ENCODE measurements at regions not wholly inside any gene's neighbourhood (a gene's known extent, or its start where the extent isn't known, plus 50 kb on each side); places are given as distances from the start of the nearest gene placed in this dataset.
A peak's percentile ranks its signal among the peaks of the same experiment; 100 is the strongest.
"Not testable (repeated sequence)": the region's sequence is repeated elsewhere in the genome, so short reads cannot be mapped to it uniquely, and the experiment has no call there.

DNA sequence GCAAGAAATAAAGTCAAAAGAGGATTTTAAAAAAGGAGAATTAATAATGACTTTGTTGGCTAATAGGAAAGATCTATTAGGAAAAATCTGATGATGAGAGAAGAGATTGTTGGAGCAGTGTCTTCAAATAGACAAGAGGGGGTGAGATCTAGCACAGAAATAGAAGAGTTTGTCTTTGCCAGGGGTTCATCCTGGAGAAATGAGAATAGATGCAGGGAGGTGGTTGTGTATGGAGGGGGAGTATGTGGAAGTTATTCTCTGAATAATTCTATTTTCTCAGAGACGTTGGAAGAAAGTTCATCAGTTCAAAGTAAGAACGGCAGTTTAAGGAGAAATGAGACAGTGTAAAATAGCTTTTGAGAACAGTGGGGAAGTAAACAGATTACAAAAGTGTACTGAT, 161.3 kb downstream of the TM2D1 start:
- peaks cover 11% of the 10 kb centered on the region for H3K9me3 Mint-ChIP-seq
- H3K4me3 Mint-ChIP-seq, result no peak overlapping the region
- TF ChIP-seq, protein P1, sequence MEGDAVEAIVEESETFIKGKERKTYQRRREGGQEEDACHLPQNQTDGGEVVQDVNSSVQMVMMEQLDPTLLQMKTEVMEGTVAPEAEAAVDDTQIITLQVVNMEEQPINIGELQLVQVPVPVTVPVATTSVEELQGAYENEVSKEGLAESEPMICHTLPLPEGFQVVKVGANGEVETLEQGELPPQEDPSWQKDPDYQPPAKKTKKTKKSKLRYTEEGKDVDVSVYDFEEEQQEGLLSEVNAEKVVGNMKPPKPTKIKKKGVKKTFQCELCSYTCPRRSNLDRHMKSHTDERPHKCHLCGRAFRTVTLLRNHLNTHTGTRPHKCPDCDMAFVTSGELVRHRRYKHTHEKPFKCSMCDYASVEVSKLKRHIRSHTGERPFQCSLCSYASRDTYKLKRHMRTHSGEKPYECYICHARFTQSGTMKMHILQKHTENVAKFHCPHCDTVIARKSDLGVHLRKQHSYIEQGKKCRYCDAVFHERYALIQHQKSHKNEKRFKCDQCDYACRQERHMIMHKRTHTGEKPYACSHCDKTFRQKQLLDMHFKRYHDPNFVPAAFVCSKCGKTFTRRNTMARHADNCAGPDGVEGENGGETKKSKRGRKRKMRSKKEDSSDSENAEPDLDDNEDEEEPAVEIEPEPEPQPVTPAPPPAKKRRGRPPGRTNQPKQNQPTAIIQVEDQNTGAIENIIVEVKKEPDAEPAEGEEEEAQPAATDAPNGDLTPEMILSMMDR (IDR thresholded peaks at IDR 0.05; ENCODE audit: unreplicated experiment in 3 of 3), result no peak
- no peaks in the 10 kb centered on the region for H3K27me3 Mint-ChIP-seq (ENCODE audit: low read depth)
- no peak overlapping the region for H3K27ac Mint-ChIP-seq
- H3K36me3 Mint-ChIP-seq (ENCODE audit: low read depth), result no peaks in the 10 kb centered on the region
- no peaks in the 10 kb centered on the region for H3K4me1 Mint-ChIP-seq

DNA sequence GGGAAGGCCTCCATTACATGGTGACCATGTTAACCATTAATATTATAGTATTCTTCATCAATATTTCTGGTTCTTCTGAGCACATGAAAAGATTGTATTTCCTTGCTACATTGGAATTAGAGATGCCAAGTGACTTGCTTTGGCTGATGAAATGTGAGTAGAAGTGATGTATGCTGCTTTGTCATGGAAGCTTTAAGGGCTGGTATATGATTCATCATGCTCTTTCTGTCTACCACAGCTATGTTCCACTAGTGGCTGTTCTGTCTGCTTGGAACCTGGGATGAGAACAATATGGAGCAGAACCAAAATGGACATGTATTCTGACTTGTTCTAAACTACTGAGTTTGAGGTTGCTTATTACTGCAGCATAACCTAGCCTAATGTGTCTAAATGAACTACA, 163.3 kb downstream of the TM2D1 start:
- TF ChIP-seq, protein P1 (IDR thresholded peaks at IDR 0.05; ENCODE audit: unreplicated experiment in 3 of 3), result no peak
- Mint-ChIP-seq H3K36me3 (ENCODE audit: low read depth) (no peaks in the 10 kb centered on the region), H3K27me3 (ENCODE audit: low read depth) (no peaks in the 10 kb centered on the region), H3K27ac (no peak overlapping the region), H3K4me3 (no peak overlapping the region), H3K9me3 (peaks cover 14% of the 10 kb centered on the region), H3K4me1 (no peaks in the 10 kb centered on the region)

DNA sequence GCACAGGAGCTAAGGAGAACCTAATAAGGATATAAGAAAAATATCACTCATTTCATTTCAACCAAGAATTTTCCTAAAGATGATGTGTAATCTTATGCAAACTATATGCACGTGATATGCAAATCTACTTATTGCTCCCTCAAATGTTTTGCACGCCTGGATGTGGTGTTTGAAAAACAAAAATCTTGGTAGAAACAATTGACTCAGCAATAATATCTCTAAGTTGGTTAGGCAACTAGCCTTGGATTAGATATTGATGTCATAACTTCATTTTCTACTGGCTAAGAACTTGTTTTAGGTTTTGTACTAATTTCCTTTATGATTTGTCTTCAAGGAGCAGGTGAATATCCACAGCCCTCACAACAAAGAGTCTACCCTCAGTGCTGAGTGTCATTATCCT, 164.6 kb downstream of the TM2D1 start:
- Mint-ChIP-seq H3K27me3 (ENCODE audit: low read depth) (no peaks in the 10 kb centered on the region), H3K36me3 (ENCODE audit: low read depth) (no peaks in the 10 kb centered on the region), H3K4me1 (no peaks in the 10 kb centered on the region), H3K27ac (no peak overlapping the region), H3K9me3 (peaks cover 17% of the 10 kb centered on the region), H3K4me3 (no peak overlapping the region)
- TF ChIP-seq, protein P1 (IDR thresholded peaks at IDR 0.05; ENCODE audit: unreplicated experiment in 3 of 3), result no peak

DNA sequence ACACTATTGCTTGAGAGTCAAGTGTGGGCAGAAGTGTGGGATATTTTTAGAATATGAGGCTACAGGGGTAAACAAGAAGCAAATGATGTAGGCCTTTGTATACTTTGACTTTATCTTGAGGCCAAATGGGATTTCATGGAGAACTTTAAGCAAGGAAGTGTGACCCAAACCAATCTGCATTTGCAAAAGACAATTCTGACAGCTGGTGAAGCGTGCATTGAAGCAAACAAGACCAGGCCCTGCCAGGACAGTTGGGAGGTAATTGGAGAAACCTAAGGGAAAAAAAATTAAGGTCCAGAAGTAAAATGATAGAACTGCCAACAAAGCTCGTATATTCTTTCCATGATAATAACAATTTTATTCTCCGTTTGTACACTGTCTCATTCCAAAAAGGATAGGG, 168.3 kb downstream of the TM2D1 start:
- Mint-ChIP-seq H3K27ac (peak overlapping the region in 1 of 3 experiments; percentile 36), H3K27me3 (ENCODE audit: low read depth) (peaks cover 4% of the 10 kb centered on the region), H3K36me3 (ENCODE audit: low read depth) (no peaks in the 10 kb centered on the region), H3K4me3 (no peak overlapping the region), H3K9me3 (peaks cover 23% of the 10 kb centered on the region), H3K4me1 (no peaks in the 10 kb centered on the region)
- TF ChIP-seq, protein P1 (IDR thresholded peaks at IDR 0.05; ENCODE audit: unreplicated experiment in 3 of 3), result no peak

DNA sequence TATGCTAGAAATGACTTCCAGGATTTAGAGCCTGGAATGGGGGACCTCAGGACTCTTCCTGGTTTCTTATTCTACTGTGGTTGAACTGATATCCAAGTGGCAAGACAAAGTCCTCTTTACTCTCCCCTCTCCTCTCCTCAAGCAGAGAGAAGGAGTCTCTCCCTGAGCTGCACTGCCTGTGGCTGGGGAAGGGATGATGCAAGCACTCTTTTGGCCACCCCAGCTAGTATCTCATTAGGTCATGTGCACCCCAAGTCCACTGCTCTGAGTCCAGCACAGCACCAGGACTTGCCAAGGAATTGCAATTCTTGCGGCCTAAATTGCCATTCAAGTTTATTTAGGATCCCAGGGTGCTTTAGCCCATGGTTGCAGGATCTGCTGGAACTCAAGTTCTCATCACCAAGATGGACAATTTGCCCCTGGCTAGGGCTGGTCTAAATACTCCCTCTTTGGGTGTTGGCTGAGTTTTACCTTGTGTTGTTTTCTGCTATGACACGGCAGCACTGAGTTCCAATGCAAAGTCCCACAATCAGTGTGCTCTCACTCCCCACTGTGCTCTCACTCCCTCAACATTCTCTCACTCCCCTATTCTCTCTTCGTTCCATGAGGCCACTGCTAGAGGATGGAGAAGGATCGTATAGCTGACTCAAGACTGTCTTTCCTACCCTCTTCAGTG, 172.2 kb downstream of the TM2D1 start:
- Mint-ChIP-seq H3K4me3 (no peak overlapping the region), H3K27me3 (ENCODE audit: low read depth) (peaks cover 4% of the 10 kb centered on the region), H3K27ac (no peak overlapping the region), H3K9me3 (peaks cover 28% of the 10 kb centered on the region), H3K36me3 (ENCODE audit: low read depth) (no peaks in the 10 kb centered on the region), H3K4me1 (no peaks in the 10 kb centered on the region)
- TF ChIP-seq, protein P1 (IDR thresholded peaks at IDR 0.05; ENCODE audit: unreplicated experiment in 3 of 3), result no peak

DNA sequence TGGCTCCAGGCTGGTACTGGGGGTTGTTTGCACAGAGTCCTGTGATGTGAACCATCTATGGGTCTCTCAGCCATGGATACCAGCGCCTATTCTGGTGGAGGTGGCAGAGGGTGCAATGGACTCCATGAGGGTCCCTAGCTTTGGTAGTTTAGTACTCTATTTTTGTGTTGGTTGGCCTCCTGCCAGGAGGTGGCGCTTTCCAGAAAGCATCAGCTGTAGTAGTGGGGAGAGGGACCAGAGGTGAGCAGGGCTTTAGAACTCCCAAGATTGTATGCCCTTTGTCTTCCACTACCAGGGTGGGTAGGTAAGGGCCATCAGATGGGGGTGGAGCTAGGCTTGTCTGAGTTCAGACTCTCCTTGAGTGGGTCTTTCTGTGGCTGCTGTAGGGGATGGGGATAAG, 177.6 kb downstream of the TM2D1 start:
- not testable (repeated sequence) for H3K27ac Mint-ChIP-seq; H3K27me3 Mint-ChIP-seq (ENCODE audit: low read depth); H3K4me1 Mint-ChIP-seq; H3K4me3 Mint-ChIP-seq; H3K36me3 Mint-ChIP-seq (ENCODE audit: low read depth)
- peaks cover 32% of the 10 kb centered on the region for H3K9me3 Mint-ChIP-seq

DNA sequence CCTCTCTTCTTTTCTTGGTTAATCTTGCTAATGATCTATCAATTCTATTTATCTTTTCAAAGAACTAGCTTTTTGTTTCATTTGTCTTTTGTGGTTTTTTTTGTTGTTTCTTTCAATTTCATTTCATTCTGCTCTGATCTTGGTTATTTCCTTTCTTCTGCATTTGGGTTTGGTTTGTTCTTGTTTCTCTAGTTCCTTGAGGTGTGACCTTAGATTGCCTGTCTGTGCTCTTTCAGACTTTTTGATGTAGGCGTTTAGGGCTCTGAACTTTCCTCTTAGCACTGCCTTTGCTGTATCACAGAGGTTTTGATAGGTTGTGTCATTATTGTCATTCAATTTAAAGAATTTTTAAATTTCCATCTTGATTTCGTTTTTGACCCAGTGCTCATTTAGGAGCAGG, 180.1 kb downstream of the TM2D1 start:
- H3K27me3 Mint-ChIP-seq (ENCODE audit: low read depth); H3K27ac Mint-ChIP-seq; H3K36me3 Mint-ChIP-seq (ENCODE audit: low read depth); H3K4me3 Mint-ChIP-seq; H3K4me1 Mint-ChIP-seq: not testable (repeated sequence)
- peaks cover 26% of the 10 kb centered on the region for H3K9me3 Mint-ChIP-seq

DNA sequence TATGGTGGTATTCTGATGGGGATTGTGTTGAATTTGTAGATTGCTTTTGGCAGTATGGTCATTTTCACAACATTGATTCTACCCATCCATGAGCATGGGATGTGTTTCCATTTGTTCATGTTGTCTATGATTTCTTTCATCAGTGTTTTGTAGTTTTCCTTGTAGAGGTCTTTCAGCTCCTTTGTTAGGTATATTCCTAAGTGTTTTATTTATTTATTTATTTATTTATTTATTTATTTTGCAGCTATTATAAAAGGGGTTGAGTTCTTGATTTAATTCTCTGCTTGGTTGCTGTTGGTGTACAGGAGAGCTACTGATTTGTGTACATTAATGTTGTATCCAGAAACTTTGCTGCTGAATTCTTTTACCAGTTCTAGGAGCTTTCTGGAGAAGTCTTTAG, 181.4 kb downstream of the TM2D1 start:
- H3K27me3 Mint-ChIP-seq (ENCODE audit: low read depth); H3K27ac Mint-ChIP-seq; H3K4me1 Mint-ChIP-seq; H3K36me3 Mint-ChIP-seq (ENCODE audit: low read depth); H3K4me3 Mint-ChIP-seq: not testable (repeated sequence)
- peaks cover 24% of the 10 kb centered on the region for H3K9me3 Mint-ChIP-seq
